A673 (cell line): ENCODE measurements at regions not wholly inside any gene's neighbourhood (a gene's known extent, or its start where the extent isn't known, plus 50 kb on each side); places are given as distances from the start of the nearest gene placed in this dataset.

Experiments
- BruUV-seq: library from RNA; stranded (reverse); fragments of 400-500 nt; replicated peaks from 2 replicates; lab custom pipeline; 2021; lab: Mats Ljungman, UMichigan
- CTCF ChIA-PET: fragments of 300-600 bp; sonication (Branson Sonifier 250); formaldehyde crosslinking; loops from one replicate; lab custom pipeline; 2022; ENCODE audit warnings: antibody characterized with exemption; lab: Charles Lee
- POLR2A ChIA-PET: fragments of 300-600 bp; sonication (Branson Sonifier 250); formaldehyde crosslinking; loops from one replicate; lab custom pipeline; 2022; ENCODE audit warnings: antibody characterized with exemption; ENCODE audit not compliant: low non-redundant PET; lab: Charles Lee
- DNase-seq: peaks from one replicate; pipeline ENCODE4 v3.0.0-alpha.2; 2015; ENCODE audit warnings: low spot score
- H3K27ac ChIP-seq: fragments of 200-600 bp; sonication (generic); 2 replicates; pipeline ENCODE4 v1.5.1; 2016; ENCODE audit warnings: mixed run types, low read depth, mild to moderate bottlenecking, mixed read lengths, antibody characterized with exemption, low read length; ENCODE audit not compliant: poor library complexity, severe bottlenecking
- H3K27me3 ChIP-seq: fragments of 200-600 bp; sonication (generic); replicated peaks from 2 replicates; pipeline ENCODE4 v1.6.1; 2017; ENCODE audit warnings: mixed run types, low read depth, mild to moderate bottlenecking, mixed read lengths, antibody characterized with exemption, low read length; ENCODE audit not compliant: insufficient read depth, poor library complexity
- H3K36me3 ChIP-seq: fragments of 200-600 bp; sonication (generic); 2 replicates; pipeline ENCODE4 v1.6.1; 2016; ENCODE audit warnings: mixed run types, mild to moderate bottlenecking, mixed read lengths, antibody characterized with exemption, low read length; ENCODE audit not compliant: insufficient read depth, poor library complexity, severe bottlenecking
- H3K4me1 ChIP-seq: fragments of 200-600 bp; sonication (generic); 2 replicates; pipeline ENCODE4 v1.6.1; 2017; ENCODE audit warnings: mixed run types, mild to moderate bottlenecking, mixed read lengths, antibody characterized with exemption, low read length; ENCODE audit not compliant: insufficient read depth, poor library complexity, severe bottlenecking
- H3K4me3 ChIP-seq: fragments of 200-600 bp; sonication (generic); 2 replicates; pipeline ENCODE4 v1.5.1; 2016; ENCODE audit warnings: low read depth, mixed run types, mild to moderate bottlenecking, mixed read lengths, low read length; ENCODE audit not compliant: poor library complexity, severe bottlenecking
- H3K9me3 ChIP-seq: fragments of 200-600 bp; sonication (generic); 2 replicates; pipeline ENCODE4 v1.6.1; 2016; ENCODE audit warnings: mixed run types, low read depth, mild to moderate bottlenecking, mixed read lengths, antibody characterized with exemption, low read length; ENCODE audit not compliant: poor library complexity, severe bottlenecking
- EZH2 ChIP-seq: fragments of 200-600 bp; sonication (generic); IDR thresholded peaks from 2 replicates; pipeline ENCODE4 v1.6.1; 2017; ENCODE audit warnings: borderline replicate concordance, low read depth, mild to moderate bottlenecking, mixed read lengths, antibody characterized with exemption, low read length; ENCODE audit not compliant: poor library complexity, severe bottlenecking
- intact Hi-C: fragments of 100-400 bp; cut with micrococcal nuclease; formaldehyde crosslinking; loops from one replicate; pipeline ENCODE4 v1.10.0; 2022; ENCODE audit not compliant: unreplicated experiment
- TF ChIP-seq, protein P1 (sequence below): fragments of 300-800, 200-600 bp; sonication (generic); conservative IDR thresholded peaks from 2 replicates; pipeline ENCODE4 v1.5.1; 2017; ENCODE audit warnings: low read depth, mild to moderate bottlenecking, antibody characterized with exemption, low read length, moderate library complexity, mixed read lengths

DNA sequence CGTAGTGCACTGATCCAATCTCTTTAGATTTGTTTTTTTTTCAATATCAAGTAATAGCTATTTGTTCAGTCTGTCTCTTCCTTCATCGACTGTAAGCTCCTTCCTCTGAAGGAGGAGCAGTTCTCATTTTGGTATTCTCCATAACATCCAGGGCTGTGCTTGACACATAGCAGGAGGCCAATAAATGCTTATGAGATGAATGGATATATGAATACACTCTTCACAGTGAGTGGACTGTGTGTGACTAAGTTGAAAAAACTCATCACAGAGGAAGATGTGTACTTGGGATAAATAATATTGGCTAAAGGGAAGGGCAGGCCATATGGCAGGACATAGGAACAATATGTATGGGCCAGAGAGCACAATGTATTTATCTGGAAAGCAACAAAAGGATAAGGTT lies 205.3 kb upstream of the PRICKLE1 start:
- no peak for TF ChIP-seq EZH2
- TF ChIP-seq, protein P1, sequence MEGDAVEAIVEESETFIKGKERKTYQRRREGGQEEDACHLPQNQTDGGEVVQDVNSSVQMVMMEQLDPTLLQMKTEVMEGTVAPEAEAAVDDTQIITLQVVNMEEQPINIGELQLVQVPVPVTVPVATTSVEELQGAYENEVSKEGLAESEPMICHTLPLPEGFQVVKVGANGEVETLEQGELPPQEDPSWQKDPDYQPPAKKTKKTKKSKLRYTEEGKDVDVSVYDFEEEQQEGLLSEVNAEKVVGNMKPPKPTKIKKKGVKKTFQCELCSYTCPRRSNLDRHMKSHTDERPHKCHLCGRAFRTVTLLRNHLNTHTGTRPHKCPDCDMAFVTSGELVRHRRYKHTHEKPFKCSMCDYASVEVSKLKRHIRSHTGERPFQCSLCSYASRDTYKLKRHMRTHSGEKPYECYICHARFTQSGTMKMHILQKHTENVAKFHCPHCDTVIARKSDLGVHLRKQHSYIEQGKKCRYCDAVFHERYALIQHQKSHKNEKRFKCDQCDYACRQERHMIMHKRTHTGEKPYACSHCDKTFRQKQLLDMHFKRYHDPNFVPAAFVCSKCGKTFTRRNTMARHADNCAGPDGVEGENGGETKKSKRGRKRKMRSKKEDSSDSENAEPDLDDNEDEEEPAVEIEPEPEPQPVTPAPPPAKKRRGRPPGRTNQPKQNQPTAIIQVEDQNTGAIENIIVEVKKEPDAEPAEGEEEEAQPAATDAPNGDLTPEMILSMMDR = no peak
- Histone ChIP-seq H3K36me3 (no peaks in the 10 kb centered on the region), H3K4me3 (no peak overlapping the region), H3K27me3 (no peaks in the 10 kb centered on the region), H3K27ac (no peak overlapping the region), H3K9me3 (no peaks in the 10 kb centered on the region), H3K4me1 (no peaks in the 10 kb centered on the region)
- no TSS peak for BruUV-seq
- no peak for DNase-seq
- ChIA-PET CTCF (no interaction called here), POLR2A (no interaction called here)
- intact Hi-C loops = no loop called here

DNA sequence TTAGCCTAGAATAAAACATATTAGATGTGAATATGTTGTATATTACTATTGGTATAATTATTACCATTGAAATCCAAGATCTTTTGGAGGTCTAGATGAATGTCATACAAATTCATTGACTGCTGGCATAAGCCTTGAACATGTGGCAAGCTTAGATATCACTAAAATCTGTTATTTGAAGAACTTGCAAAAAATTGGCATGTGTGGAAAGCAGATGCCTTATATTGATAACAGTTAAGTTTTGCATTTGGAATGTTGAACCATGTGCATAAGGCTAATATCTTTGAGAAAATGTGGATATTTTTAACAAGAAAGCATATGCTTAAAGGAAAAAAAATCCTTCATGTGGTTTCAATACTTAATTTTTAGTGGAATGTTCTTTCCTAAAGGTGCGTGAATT lies 203.6 kb upstream of the PRICKLE1 start:
- TF ChIP-seq EZH2 = no peak
- TF ChIP-seq, protein P1 = no peak
- no TSS peak for BruUV-seq
- Histone ChIP-seq H3K36me3 (no peaks in the 10 kb centered on the region), H3K4me3 (no peak overlapping the region), H3K9me3 (no peaks in the 10 kb centered on the region), H3K27me3 (no peaks in the 10 kb centered on the region), H3K4me1 (no peaks in the 10 kb centered on the region), H3K27ac (no peak overlapping the region)
- no peak for DNase-seq
- intact Hi-C loops = no loop called here
- ChIA-PET POLR2A (no interaction called here), CTCF (no interaction called here)

DNA sequence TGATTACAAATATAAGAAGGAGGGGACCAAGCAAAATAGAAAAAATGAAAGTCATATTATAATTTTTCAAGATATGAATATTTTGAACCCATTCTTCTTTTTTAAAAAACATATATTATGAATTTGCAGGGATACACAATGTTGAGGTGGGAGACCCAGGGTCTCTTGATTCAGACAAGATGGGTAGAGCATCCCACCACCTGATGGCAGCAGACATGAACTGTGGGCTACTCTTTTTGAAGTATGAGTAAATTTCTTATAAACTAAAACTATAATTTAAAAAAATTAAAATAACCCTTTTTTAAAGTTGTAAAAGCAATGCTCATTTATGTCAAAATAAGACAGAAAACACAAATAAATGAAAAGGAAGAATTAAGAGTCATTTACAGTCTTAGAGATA lies 202.7 kb upstream of the PRICKLE1 start:
- Histone ChIP-seq H3K36me3 (no peaks in the 10 kb centered on the region), H3K9me3 (no peaks in the 10 kb centered on the region), H3K27ac (no peak overlapping the region), H3K27me3 (no peaks in the 10 kb centered on the region), H3K4me3 (no peak overlapping the region), H3K4me1 (no peaks in the 10 kb centered on the region)
- ChIA-PET CTCF (no interaction called here), POLR2A (no interaction called here)
- BruUV-seq = no TSS peak
- DNase-seq = no peak
- TF ChIP-seq, protein P1 = peak; percentile 34; the same call in 1 of the 2 replicates
- TF ChIP-seq EZH2 = no peak
- intact Hi-C loops = no loop called here
